ENCODE measurements at regions not wholly inside any gene's neighbourhood (a gene's known extent, or its start where the extent isn't known, plus 50 kb on each side); places are given as distances from the start of the nearest gene placed in this dataset.

GRCh38 chr2:104582471-104582870 is 271.4 kb upstream of the POU3F3 start:
- TF ChIP-seq POLR2A (IDR thresholded peaks at IDR 0.05), result no peak
- no peak for TF ChIP-seq EP300 (IDR thresholded peaks at IDR 0.05)
- no peak for TF ChIP-seq CTCF (IDR thresholded peaks at IDR 0.05)
- no peak for TF ChIP-seq POLR2AphosphoS5 (IDR thresholded peaks at IDR 0.05)
